Lower leg skin (tissue), 4 donors: ENCODE measurements at regions not wholly inside any gene's neighbourhood (a gene's known extent, or its start where the extent isn't known, plus 50 kb on each side); places are given as distances from the start of the nearest gene placed in this dataset.

Source experiments
- DNase-seq, 2 donors: peaks; one replicate each; pipeline ENCODE4 v3.0.0-alpha.2; 2019; ENCODE audit warnings: low spot score in 2 of 2
- H3K4me3 ChIP-seq: fragments of 200-600 bp; sonication (generic); 2 replicates; pipeline ENCODE4 v1.5.1; 2017; ENCODE audit warnings: mild to moderate bottlenecking, low read depth; ENCODE audit not compliant: poor library complexity, severe bottlenecking
- POLR2A ChIP-seq, 2 donors: fragments of 450-650 bp; IDR thresholded peaks; one replicate each; pipeline ENCODE4 v1.6.1; 2016 to 2017; ENCODE audit warnings: antibody characterized with exemption in 2 of 2, mild to moderate bottlenecking in 1 of 2, moderate library complexity in 1 of 2
- WGBS, 2 donors: methylation state at CpG; one replicate each; pipeline ENCODE4 v1.1.5; 2018; 5-methylcytosine and 5-hydroxymethylcytosine counted together
- intact Hi-C: fragments of 100-400 bp; cut with DNase I; formaldehyde crosslinking; loops from one replicate; pipeline ENCODE4 v1.15.0; 2023; ENCODE audit warnings: low total_unique reads
- TF ChIP-seq, protein P1 (sequence below), 3 donors: fragments of 450-650 bp; IDR thresholded peaks; one replicate each; pipeline ENCODE4 v1.5.1; 2016; ENCODE audit warnings: antibody characterized with exemption in 3 of 3, mild to moderate bottlenecking in 3 of 3, moderate library complexity in 2 of 3

DNA sequence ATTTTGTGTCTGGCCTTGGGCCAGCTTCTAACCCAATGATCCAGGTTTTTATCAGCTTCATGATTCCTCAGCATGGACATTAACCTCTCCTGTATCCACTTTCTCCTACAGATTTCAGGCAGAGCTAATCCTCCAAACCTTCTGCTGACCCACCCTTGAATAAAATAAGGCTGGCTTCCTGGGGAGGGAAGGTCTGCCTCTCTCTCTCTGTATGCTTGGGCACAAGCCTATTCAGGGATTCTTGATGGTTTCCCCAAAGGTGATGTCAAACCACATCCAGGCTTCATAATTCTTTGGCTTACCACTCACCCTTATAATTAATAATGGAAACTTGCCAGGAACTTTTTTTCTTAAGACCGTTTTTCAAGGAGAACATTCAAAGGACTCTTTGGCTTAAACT is 240.1 kb downstream of the UTP18 start:
- 14 to 26% methylated on average over 1 of the region's 1 CpG for WGBS, 2 donors
- TF ChIP-seq, protein P1, sequence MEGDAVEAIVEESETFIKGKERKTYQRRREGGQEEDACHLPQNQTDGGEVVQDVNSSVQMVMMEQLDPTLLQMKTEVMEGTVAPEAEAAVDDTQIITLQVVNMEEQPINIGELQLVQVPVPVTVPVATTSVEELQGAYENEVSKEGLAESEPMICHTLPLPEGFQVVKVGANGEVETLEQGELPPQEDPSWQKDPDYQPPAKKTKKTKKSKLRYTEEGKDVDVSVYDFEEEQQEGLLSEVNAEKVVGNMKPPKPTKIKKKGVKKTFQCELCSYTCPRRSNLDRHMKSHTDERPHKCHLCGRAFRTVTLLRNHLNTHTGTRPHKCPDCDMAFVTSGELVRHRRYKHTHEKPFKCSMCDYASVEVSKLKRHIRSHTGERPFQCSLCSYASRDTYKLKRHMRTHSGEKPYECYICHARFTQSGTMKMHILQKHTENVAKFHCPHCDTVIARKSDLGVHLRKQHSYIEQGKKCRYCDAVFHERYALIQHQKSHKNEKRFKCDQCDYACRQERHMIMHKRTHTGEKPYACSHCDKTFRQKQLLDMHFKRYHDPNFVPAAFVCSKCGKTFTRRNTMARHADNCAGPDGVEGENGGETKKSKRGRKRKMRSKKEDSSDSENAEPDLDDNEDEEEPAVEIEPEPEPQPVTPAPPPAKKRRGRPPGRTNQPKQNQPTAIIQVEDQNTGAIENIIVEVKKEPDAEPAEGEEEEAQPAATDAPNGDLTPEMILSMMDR (IDR thresholded peaks at IDR 0.05): no peak
- TF ChIP-seq POLR2A (IDR thresholded peaks at IDR 0.05): no peak
- intact Hi-C loops: loop anchor here (10.0 kb wide), 1 partner anchor 136 kb away; no protein-coding TSS in a partner anchor
- DNase-seq: no peak
- no peak overlapping the region for H3K4me3 ChIP-seq

- 80 to 81% methylated on average over 1 of the region's 1 CpG for WGBS, 2 donors
- no peak for DNase-seq
- intact Hi-C loops: loop anchor here (10.0 kb wide), 1 partner anchor 141 kb away; no protein-coding TSS in a partner anchor
- H3K4me3 ChIP-seq: no peak overlapping the region
- no peak for TF ChIP-seq POLR2A (IDR thresholded peaks at IDR 0.05)
- TF ChIP-seq, protein P1 (IDR thresholded peaks at IDR 0.05): no peak
Observed at GRCh38 chr17:51505450-51505849, 245.1 kb downstream of the UTP18 start.

- H3K4me3 ChIP-seq: no peak overlapping the region
- TF ChIP-seq, protein P1 (IDR thresholded peaks at IDR 0.05): no peak
- TF ChIP-seq POLR2A (IDR thresholded peaks at IDR 0.05): no peak
- no peak for DNase-seq
- WGBS, 2 donors: 59 to 60% methylated on average over 2 of the region's 2 CpGs
- intact Hi-C loops: loop anchor here (10.0 kb wide), 1 partner anchor 143 kb away; no protein-coding TSS in a partner anchor
Observed at GRCh38 chr17:51507444-51507843, 247.1 kb downstream of the UTP18 start.

DNA sequence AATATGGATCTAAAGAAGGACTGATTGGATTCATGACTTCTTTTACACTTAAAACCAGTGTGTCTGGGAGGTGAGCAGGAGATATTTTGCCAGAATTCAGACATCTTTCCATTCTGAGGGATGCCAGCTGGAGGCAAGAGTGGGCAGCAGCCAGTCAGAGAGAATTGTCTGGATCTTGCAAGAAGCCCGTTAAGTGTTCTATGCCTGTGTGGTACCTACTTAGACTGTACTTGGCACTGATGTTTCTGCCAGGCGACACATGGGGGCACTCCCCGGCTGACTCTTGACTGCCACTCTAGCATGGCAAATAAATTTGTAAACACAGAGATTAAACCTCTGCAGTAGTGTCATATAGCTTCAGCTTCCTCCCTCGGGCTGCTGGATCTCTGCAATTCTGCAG is 247.7 kb downstream of the UTP18 start:
- 66 to 75% methylated on average over 4 of the region's 4 CpGs for WGBS, 2 donors
- intact Hi-C loops: loop anchor here (10.0 kb wide), 1 partner anchor 143 kb away; no protein-coding TSS in a partner anchor
- no peak overlapping the region for H3K4me3 ChIP-seq
- TF ChIP-seq, protein P1 (IDR thresholded peaks at IDR 0.05): no peak
- no peak for TF ChIP-seq POLR2A (IDR thresholded peaks at IDR 0.05)
- no peak for DNase-seq

- no peak for TF ChIP-seq POLR2A (IDR thresholded peaks at IDR 0.05)
- TF ChIP-seq, protein P1 (IDR thresholded peaks at IDR 0.05): no peak
- intact Hi-C loops: no loop called here
- no peak overlapping the region for H3K4me3 ChIP-seq
- 70 to 71% methylated on average over 3 of the region's 3 CpGs for WGBS, 2 donors
- no peak for DNase-seq
Observed at GRCh38 chr17:51510940-51511339, 250.6 kb downstream of the UTP18 start.
